Sigmoid colon (tissue), 6 donors: ENCODE measurements at regions not wholly inside any gene's neighbourhood (a gene's known extent, or its start where the extent isn't known, plus 50 kb on each side); places are given as distances from the start of the nearest gene placed in this dataset.
A peak's percentile ranks its signal among the peaks of the same experiment; 100 is the strongest.
"Not testable (repeated sequence)": the region's sequence is repeated elsewhere in the genome, so short reads cannot be mapped to it uniquely, and the experiment has no call there.

Experiments
- DNase-seq: peaks from one replicate; pipeline ENCODE4 v3.0.0-alpha.2; 2019
- H3K27ac ChIP-seq, 4 donors: fragments of 200-600 bp; sonication (generic); one replicate each; pipeline ENCODE4 v1.5.1; 2016 to 2019; ENCODE audit warnings: mild to moderate bottlenecking in 1 of 4
- H3K27me3 ChIP-seq, 3 donors: fragments of 200-600 bp; sonication (generic); one replicate each; pipeline ENCODE4 v1.5.1; 2019; ENCODE audit warnings: mild to moderate bottlenecking in 1 of 3
- H3K36me3 ChIP-seq, 4 donors: fragments of 200-600 bp; sonication (generic); one replicate each; pipeline ENCODE4 v1.5.1; 2016 to 2019
- H3K4me1 ChIP-seq, 4 donors: fragments of 200-600 bp; sonication (generic); one replicate each; pipeline ENCODE4 v1.5.1; 2017 to 2019
- H3K4me3 ChIP-seq, 4 donors: fragments of 200-600 bp; sonication (generic); one replicate each; pipeline ENCODE4 v1.5.1; 2017 to 2019; ENCODE audit warnings: mild to moderate bottlenecking in 2 of 4, moderate library complexity in 1 of 4
- H3K9me3 ChIP-seq, 4 donors: fragments of 200-600 bp in 3 of 4; sonication (generic) in 3 of 4; one replicate each; pipeline versions ENCODE4 v1.5.1 to v1.6.1; 2013 to 2019
- WGBS, 2 donors: extraction: QIAGEN DNeasy Blood & Tissue Kit; methylation state at CpG; one replicate each; pipeline ENCODE4 v1.1.7; 2013; 5-methylcytosine and 5-hydroxymethylcytosine counted together
- intact Hi-C: fragments of 100-400 bp; cut with DNase I; formaldehyde crosslinking; loops from one replicate; pipeline ENCODE4 v1.15.1; 2023
- donor health status: healthy with polysubstance abuse.
- donor health status: healthy.

GRCh38 chr14:18295844-18296243 lies 305.1 kb upstream of the OR11H12 start:
- H3K4me3 ChIP-seq, intact Hi-C loops, H3K4me1 ChIP-seq, DNase-seq, H3K36me3 ChIP-seq, H3K27ac ChIP-seq, H3K9me3 ChIP-seq, H3K27me3 ChIP-seq: not testable (repeated sequence)
- 75% methylated on average over 2 of the region's 3 CpGs for WGBS, 2 donors

GRCh38 chr14:18332366-18333035 lies 268.4 kb upstream of the OR11H12 start:
- H3K4me3 ChIP-seq, DNase-seq, H3K27me3 ChIP-seq, H3K27ac ChIP-seq, intact Hi-C loops, H3K4me1 ChIP-seq, H3K36me3 ChIP-seq, H3K9me3 ChIP-seq: not testable (repeated sequence)
- 87 to 89% methylated on average over 19 to 22 of the region's 30 CpGs for WGBS, 2 donors

DNA sequence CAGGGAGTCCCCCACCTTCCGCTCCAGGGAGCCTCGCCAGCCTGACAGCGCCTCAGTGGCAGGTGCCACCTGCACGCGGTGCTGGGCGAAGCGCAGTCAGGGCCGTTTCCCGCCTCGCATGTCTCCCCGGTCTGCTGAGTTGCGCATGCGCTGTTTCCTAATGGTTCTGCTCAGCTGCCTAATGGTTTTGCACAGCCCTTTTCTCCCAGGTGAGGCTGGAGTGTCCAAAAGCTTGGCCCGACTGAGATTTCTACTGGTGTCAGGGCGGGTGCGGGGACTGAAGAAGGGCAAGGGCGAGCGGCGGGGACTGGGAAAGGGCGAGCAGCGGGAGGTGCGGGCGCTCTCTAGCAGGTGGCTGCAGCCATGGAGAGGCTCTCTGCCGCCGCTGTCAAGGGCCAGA lies 267.6 kb upstream of the OR11H12 start:
- H3K4me3 ChIP-seq, H3K36me3 ChIP-seq, H3K4me1 ChIP-seq, H3K27me3 ChIP-seq, intact Hi-C loops, H3K27ac ChIP-seq, H3K9me3 ChIP-seq: not testable (repeated sequence)
- DNase-seq = peak; percentile 58
- WGBS, 2 donors = 90 to 94% methylated on average over 25 of the region's 25 CpGs

- intact Hi-C loops, H3K27ac ChIP-seq, H3K9me3 ChIP-seq, H3K4me3 ChIP-seq, H3K36me3 ChIP-seq, H3K27me3 ChIP-seq, DNase-seq, H3K4me1 ChIP-seq: not testable (repeated sequence)
- 79 to 87% methylated on average over 13 to 14 of the region's 16 CpGs for WGBS, 2 donors
Observed at GRCh38 chr14:18333799-18334198, 267.1 kb upstream of the OR11H12 start.
